NCI-H526 (cell line): ENCODE measurements at regions not wholly inside any gene's neighbourhood (a gene's known extent, or its start where the extent isn't known, plus 50 kb on each side); places are given as distances from the start of the nearest gene placed in this dataset.
"Not testable (repeated sequence)": the region's sequence is repeated elsewhere in the genome, so short reads cannot be mapped to it uniquely, and the experiment has no call there.

Source experiments
- DNase-seq, 2 experiments: peaks; one replicate each; lab custom pipeline; 2025; lab: John Stamatoyannopoulos, UW

GRCh38 chrX:128780934-128781333, 728.7 kb upstream of the ACTRT1 start:
- no peak for DNase-seq

- no peak for DNase-seq
Observed at GRCh38 chrX:128769495-128769894, 717.3 kb upstream of the ACTRT1 start.

- no peak for DNase-seq
Observed at GRCh38 chrX:128759745-128760144, 707.5 kb upstream of the ACTRT1 start.

GRCh38 chrX:128759177-128759576, 707.0 kb upstream of the ACTRT1 start:
- no peak for DNase-seq

GRCh38 chrX:128754130-128754529, 701.9 kb upstream of the ACTRT1 start:
- DNase-seq, result peak; percentile 17 to 25

- no peak for DNase-seq
Observed at GRCh38 chrX:128739539-128739938, 687.3 kb upstream of the ACTRT1 start.

- no peak for DNase-seq
Observed at GRCh38 chrX:128728943-128729342, 676.7 kb upstream of the ACTRT1 start.

- DNase-seq, result no peak
Observed at GRCh38 chrX:128717635-128718578, 665.7 kb upstream of the ACTRT1 start.

- DNase-seq, result no peak
Observed at GRCh38 chrX:128714425-128714824, 662.2 kb upstream of the ACTRT1 start.

- no peak for DNase-seq
Observed at GRCh38 chrX:128699716-128700285, 647.6 kb upstream of the ACTRT1 start.

- DNase-seq, result no peak
Observed at GRCh38 chrX:128698573-128699181, 646.5 kb upstream of the ACTRT1 start.

- no peak for DNase-seq
Observed at GRCh38 chrX:128691872-128692271, 639.7 kb upstream of the ACTRT1 start.

GRCh38 chrX:128685387-128685786, 633.2 kb upstream of the ACTRT1 start:
- DNase-seq, result no peak

GRCh38 chrX:128676651-128677050, 624.4 kb upstream of the ACTRT1 start:
- DNase-seq, result no peak

GRCh38 chrX:128674326-128675086, 622.3 kb upstream of the ACTRT1 start:
- DNase-seq, result not testable (repeated sequence)

GRCh38 chrX:128664211-128664610, 612.0 kb upstream of the ACTRT1 start:
- no peak for DNase-seq

GRCh38 chrX:128653524-128654060, 601.4 kb upstream of the ACTRT1 start:
- no peak for DNase-seq

GRCh38 chrX:128650326-128650725, 598.1 kb upstream of the ACTRT1 start:
- DNase-seq, result no peak

- DNase-seq, result no peak
Observed at GRCh38 chrX:128634754-128635153, 582.6 kb upstream of the ACTRT1 start.

GRCh38 chrX:128623361-128623760, 571.2 kb upstream of the ACTRT1 start:
- no peak for DNase-seq

- DNase-seq, result no peak
Observed at GRCh38 chrX:128622296-128622695, 570.1 kb upstream of the ACTRT1 start.

GRCh38 chrX:128619490-128619889, 567.3 kb upstream of the ACTRT1 start:
- no peak for DNase-seq
